Keratinocyte (primary cell): ENCODE measurements at regions not wholly inside any gene's neighbourhood (a gene's known extent, or its start where the extent isn't known, plus 50 kb on each side); places are given as distances from the start of the nearest gene placed in this dataset.
"Not testable (repeated sequence)": the region's sequence is repeated elsewhere in the genome, so short reads cannot be mapped to it uniquely, and the experiment has no call there.

Experiments
- EZH2 ChIP-seq: IDR thresholded peaks from one replicate; pipeline ENCODE4 v1.6.1; 2012; ENCODE audit warnings: inconsistent platforms, mild to moderate bottlenecking, low read length, moderate library complexity
- TF ChIP-seq, protein P1 (sequence below), 3 experiments: IDR thresholded peaks in 1 of 3; conservative IDR thresholded peaks in 1 of 3; optimal IDR thresholded peaks in 1 of 3; 2 replicates in 2 of 3; 3 replicates in 1 of 3; pipeline versions ENCODE3 to v1.5.1; 2011; ENCODE audit warnings: low read length in 3 of 3, mild to moderate bottlenecking in 3 of 3, moderate library complexity in 2 of 3, control low read depth in 1 of 3, inconsistent platforms in 1 of 3; ENCODE audit not compliant: insufficient read depth in 2 of 3; ENCODE audit errors: extremely low read depth in 1 of 3

DNA sequence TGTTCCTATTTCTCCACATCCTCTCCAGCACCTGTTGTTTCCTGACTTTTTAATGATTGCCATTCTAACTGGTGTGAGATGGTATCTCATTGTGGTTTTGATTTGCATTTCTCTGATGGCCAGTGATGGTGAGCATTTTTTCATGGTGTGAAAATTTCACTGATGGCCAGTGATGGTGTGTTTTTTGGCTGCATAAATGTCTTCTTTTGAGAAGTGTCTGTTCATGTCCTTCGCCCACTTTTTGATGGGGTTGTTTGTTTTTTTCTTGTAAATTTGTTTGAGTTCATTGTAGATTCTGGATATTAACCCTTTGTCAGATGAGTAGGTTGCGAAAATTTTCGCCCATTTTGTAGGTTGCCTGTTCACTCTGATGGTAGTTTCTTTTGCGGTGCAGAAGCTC lies 142.2 kb upstream of the ELL2 start:
- TF ChIP-seq, protein P1, sequence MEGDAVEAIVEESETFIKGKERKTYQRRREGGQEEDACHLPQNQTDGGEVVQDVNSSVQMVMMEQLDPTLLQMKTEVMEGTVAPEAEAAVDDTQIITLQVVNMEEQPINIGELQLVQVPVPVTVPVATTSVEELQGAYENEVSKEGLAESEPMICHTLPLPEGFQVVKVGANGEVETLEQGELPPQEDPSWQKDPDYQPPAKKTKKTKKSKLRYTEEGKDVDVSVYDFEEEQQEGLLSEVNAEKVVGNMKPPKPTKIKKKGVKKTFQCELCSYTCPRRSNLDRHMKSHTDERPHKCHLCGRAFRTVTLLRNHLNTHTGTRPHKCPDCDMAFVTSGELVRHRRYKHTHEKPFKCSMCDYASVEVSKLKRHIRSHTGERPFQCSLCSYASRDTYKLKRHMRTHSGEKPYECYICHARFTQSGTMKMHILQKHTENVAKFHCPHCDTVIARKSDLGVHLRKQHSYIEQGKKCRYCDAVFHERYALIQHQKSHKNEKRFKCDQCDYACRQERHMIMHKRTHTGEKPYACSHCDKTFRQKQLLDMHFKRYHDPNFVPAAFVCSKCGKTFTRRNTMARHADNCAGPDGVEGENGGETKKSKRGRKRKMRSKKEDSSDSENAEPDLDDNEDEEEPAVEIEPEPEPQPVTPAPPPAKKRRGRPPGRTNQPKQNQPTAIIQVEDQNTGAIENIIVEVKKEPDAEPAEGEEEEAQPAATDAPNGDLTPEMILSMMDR (optimal IDR thresholded peaks at IDR 0.05 in 1 of 3, IDR thresholded peaks at IDR 0.05 in 1 of 3, conservative IDR thresholded peaks at IDR 0.05 in 1 of 3; ENCODE audit: extremely low read depth in 1 of 3, insufficient read depth in 2 of 3, low read length in 3 of 3): not testable (repeated sequence)
- TF ChIP-seq EZH2: not testable (repeated sequence)
